ENCODE measurements at regions not wholly inside any gene's neighbourhood (a gene's known extent, or its start where the extent isn't known, plus 50 kb on each side); places are given as distances from the start of the nearest gene placed in this dataset.

DNA sequence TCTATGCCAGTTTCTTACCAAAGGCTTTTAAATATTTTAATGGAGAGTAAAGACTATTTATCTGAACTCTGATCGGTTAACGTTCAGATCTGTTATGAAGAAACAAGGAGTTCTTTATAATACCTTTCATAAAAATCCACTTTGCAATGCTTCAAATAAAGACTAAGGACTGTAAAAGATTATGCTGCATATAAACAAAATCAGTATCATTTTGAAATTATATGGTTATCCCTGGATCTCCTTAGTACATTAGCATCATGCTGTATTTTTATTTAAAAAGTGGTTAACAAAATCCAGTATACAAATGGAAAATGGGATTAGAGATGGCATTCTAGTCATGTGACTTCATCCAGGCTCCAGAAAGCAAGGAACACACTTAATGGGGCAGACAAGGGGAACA, 386.8 kb downstream of the LMO4 start:
- TF ChIP-seq, protein P1, sequence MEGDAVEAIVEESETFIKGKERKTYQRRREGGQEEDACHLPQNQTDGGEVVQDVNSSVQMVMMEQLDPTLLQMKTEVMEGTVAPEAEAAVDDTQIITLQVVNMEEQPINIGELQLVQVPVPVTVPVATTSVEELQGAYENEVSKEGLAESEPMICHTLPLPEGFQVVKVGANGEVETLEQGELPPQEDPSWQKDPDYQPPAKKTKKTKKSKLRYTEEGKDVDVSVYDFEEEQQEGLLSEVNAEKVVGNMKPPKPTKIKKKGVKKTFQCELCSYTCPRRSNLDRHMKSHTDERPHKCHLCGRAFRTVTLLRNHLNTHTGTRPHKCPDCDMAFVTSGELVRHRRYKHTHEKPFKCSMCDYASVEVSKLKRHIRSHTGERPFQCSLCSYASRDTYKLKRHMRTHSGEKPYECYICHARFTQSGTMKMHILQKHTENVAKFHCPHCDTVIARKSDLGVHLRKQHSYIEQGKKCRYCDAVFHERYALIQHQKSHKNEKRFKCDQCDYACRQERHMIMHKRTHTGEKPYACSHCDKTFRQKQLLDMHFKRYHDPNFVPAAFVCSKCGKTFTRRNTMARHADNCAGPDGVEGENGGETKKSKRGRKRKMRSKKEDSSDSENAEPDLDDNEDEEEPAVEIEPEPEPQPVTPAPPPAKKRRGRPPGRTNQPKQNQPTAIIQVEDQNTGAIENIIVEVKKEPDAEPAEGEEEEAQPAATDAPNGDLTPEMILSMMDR (IDR thresholded peaks at IDR 0.05; ENCODE audit: insufficient read depth, low read depth, low read length), result no peak
- H3K4me3 ChIP-seq (ENCODE audit: low read depth, low read length), result no peak overlapping the region
- DNase-seq (ENCODE audit: low read depth), result no peak

DNA sequence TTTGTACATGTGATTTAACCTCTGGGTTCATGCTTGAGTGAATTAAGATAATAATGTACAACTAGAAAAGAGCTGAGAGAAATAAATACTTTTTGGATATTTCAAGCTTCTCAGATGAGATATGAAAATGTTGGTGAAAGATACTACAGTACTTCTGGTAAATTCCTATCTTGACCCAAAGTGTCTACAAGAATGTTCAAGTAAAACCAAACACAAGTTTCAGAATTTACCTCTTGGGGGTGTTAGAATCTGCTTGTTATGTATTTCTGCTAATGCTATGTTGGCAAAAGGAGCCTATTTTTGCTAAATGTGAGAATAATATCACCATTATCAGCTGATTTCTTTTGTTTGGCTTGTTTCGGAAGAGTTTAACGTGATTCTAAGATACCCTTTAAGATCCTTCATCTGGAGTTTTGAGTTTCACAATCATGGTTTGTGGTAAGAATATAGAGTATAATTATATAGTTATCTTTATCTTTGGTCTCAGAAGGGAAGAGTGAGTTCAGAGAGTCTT, 388.5 kb downstream of the LMO4 start:
- no peak overlapping the region for H3K4me3 ChIP-seq (ENCODE audit: low read depth, low read length)
- peak; percentile 8 for DNase-seq (ENCODE audit: low read depth)
- TF ChIP-seq, protein P1 (IDR thresholded peaks at IDR 0.05; ENCODE audit: insufficient read depth, low read depth, low read length), result no peak

DNA sequence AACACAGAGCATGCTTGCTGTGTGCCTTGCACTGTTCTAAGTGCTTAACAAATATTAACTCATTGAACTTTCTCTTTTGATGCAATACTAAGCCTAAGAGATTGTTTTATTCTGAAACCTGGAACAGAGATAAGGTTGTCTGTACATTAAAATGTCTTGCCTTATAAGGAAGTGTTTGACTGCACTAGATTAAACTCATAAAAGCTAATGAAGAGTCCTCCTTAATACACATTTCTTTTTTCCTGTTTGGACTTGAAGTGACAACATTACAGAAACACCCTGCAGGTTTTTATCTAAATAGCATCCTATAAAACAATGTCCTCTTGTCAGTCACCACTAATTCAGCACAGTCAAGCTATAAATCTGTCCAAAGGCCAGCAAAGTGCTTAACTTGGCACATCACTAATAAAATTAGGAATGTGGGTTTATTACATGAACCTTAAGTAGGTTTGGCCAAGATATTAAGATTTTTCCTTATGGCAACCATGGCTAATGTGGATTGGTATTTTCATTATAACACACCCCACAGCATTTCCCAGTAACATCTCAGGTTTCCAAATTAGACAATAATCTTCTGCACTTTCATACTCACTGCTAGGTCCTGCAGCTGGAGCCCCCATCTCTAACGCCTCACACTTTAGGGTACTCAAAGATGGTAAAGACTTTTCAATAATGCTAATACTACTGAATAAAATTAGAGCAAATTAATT, 389.7 kb downstream of the LMO4 start:
- H3K4me3 ChIP-seq (ENCODE audit: low read depth, low read length), result no peak overlapping the region
- TF ChIP-seq, protein P1 (IDR thresholded peaks at IDR 0.05; ENCODE audit: insufficient read depth, low read depth, low read length), result no peak
- peak; percentile 61 for DNase-seq (ENCODE audit: low read depth)

DNA sequence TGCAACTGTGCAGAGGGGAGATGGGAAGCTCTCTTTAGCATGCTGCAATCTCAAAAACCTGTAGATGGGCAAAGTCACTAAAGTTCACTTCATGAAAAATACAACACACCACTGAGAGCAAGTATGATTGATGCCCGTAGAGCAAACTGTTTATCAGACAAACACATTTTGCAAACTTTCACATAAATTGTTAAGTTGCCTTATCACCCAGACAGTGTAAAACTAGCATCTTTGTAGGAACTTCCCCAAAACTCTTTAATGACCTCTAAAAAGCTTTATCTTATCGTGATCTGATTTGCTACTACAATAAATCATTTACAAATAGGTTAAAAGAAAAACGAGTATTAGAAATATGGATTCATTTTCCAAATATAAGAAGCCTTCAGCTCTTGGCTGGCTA, 391.0 kb downstream of the LMO4 start:
- DNase-seq (ENCODE audit: low read depth), result peak; percentile 4
- no peak overlapping the region for H3K4me3 ChIP-seq (ENCODE audit: low read depth, low read length)
- TF ChIP-seq, protein P1 (IDR thresholded peaks at IDR 0.05; ENCODE audit: insufficient read depth, low read depth, low read length), result no peak

DNA sequence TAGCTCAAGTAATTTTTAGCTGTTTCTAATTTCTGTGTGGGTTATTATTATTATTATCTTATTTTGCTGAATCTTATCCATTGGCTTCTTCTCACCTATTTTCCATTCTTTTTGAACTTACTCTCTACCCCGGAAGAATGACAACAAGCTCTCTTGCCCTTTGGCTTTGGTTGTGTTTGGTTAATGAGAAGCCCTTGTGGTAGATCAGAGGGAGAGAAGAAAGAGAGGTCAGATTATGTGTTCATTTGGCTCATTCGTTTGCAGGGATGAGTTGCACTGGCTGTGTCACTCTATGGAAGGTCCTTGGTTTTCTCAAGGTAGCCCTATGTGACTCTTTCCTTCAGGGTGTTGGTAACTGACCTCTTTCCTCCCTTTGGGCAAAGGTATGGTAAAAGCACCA, 391.9 kb downstream of the LMO4 start:
- TF ChIP-seq, protein P1 (IDR thresholded peaks at IDR 0.05; ENCODE audit: insufficient read depth, low read depth, low read length), result no peak
- no peak overlapping the region for H3K4me3 ChIP-seq (ENCODE audit: low read depth, low read length)
- no peak for DNase-seq (ENCODE audit: low read depth)

DNA sequence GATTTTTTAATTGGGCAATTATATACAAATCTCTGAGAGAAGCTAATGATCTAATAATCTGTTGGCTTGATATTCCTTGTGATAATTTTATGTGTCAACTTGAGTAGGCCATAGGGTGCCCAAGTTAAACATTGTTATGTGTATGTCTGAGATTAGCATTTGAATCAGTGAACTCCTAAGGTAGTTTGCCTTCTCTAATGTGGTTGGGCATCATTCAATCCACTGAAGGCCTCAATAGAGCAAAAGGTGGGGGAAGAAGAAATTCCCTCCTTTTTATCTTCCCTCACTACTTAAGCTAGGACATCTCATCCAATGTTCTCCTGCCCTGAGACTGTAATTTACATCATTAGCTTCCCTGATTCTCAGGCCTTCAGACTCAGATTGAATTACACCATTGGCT, 394.5 kb downstream of the LMO4 start:
- TF ChIP-seq, protein P1 (IDR thresholded peaks at IDR 0.05; ENCODE audit: insufficient read depth, low read depth, low read length), result no peak
- H3K4me3 ChIP-seq (ENCODE audit: low read depth, low read length), result no peak overlapping the region
- DNase-seq (ENCODE audit: low read depth), result no peak

DNA sequence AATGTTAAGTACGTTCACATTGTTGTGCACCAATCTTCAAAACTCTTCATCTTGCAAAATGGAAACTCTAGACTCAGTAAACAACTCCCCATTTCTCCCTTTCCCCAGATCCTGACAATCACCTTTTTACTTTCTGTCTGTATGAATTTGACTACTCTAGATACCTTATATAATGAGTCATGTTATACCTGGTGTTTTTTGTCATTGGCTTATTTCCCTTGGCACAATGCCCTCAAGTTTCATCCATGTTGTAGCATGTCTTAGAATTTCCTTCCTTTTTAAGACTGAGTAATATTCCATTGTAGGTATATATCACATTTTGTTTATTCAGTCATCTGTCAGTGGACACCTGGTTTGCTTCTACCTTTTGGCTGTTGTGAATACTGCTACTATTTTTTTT, 399.5 kb downstream of the LMO4 start:
- H3K4me3 ChIP-seq (ENCODE audit: low read depth, low read length), result no peak overlapping the region

More for the DNA sequence above, 399.5 kb downstream of the LMO4 start:
- TF ChIP-seq, protein P1 (IDR thresholded peaks at IDR 0.05; ENCODE audit: insufficient read depth, low read depth, low read length), result no peak
- DNase-seq (ENCODE audit: low read depth), result no peak
